ENCODE measurements at regions not wholly inside any gene's neighbourhood (a gene's known extent, or its start where the extent isn't known, plus 50 kb on each side); places are given as distances from the start of the nearest gene placed in this dataset.

GRCh38 chr2:52956766-52957165 is 810.8 kb upstream of the CHAC2 start:
- Histone ChIP-seq H3K27ac (no peak overlapping the region), H3K4me1 (no peaks in the 10 kb centered on the region), H3K9me3 (no peaks in the 10 kb centered on the region), H3K4me3 (no peak overlapping the region), H3K27me3 (no peaks in the 10 kb centered on the region), H3K36me3 (no peaks in the 10 kb centered on the region)
- ATAC-seq (no peak), DNase-seq (no peak)
- intact Hi-C loops (cut with DNase I): no loop called here
- WGBS, 2 donors: 87 to 97% methylated on average over 1 of the region's 1 CpG
- no peak for TF ChIP-seq CTCF (IDR thresholded peaks at IDR 0.05)

- 73 to 83% methylated on average over 4 of the region's 4 CpGs for WGBS, 2 donors
Observed at GRCh38 chr2:52956118-52956517, 811.5 kb upstream of the CHAC2 start.

GRCh38 chr2:52955079-52955478 is 812.5 kb upstream of the CHAC2 start:
- no peak for DNase-seq
- Histone ChIP-seq H3K27ac (no peak overlapping the region), H3K9me3 (peaks cover 0 to 4% (median 0%) of the 10 kb centered on the region in 11 donors), H3K27me3 (no peaks in the 10 kb centered on the region), H3K36me3 (no peaks in the 10 kb centered on the region), H3K4me1 (no peaks in the 10 kb centered on the region), H3K4me3 (no peak overlapping the region)
- WGBS, 2 donors: 61% methylated on average over 5 of the region's 5 CpGs
- intact Hi-C loops (cut with DNase I): no loop called here
- no peak for TF ChIP-seq CTCF (IDR thresholded peaks at IDR 0.05)
- no peak for ATAC-seq

More at GRCh38 chr2:52956118-52956517, 811.5 kb upstream of the CHAC2 start:
- Histone ChIP-seq H3K27ac (no peak overlapping the region), H3K4me3 (no peak overlapping the region), H3K9me3 (no peaks in the 10 kb centered on the region), H3K27me3 (no peaks in the 10 kb centered on the region), H3K36me3 (no peaks in the 10 kb centered on the region), H3K4me1 (no peaks in the 10 kb centered on the region)
- TF ChIP-seq CTCF (IDR thresholded peaks at IDR 0.05): no peak
- DNase-seq (no peak), ATAC-seq (peak in 1 of 8 donors; percentile 63)
- intact Hi-C loops (cut with DNase I): no loop called here

- no peaks in the 10 kb centered on the region for H3K4me1 ChIP-seq
Observed at GRCh38 chr2:52940101-52940500, 827.5 kb upstream of the CHAC2 start.

More at GRCh38 chr2:52940101-52940500, 827.5 kb upstream of the CHAC2 start:
- whole genome bisulfite sequencing, 2 donors: 91% methylated on average over 2 of the region's 2 CpGs
- H3K9me3 ChIP-seq: no peaks in the 10 kb centered on the region
- ATAC-seq (no peak), DNase-seq (no peak)
- no peaks in the 10 kb centered on the region for H3K27me3 ChIP-seq
- no peak for TF ChIP-seq CTCF (IDR thresholded peaks at IDR 0.05)
- intact Hi-C loops (cut with DNase I): no loop called here
- no peak overlapping the region for H3K4me3 ChIP-seq
- no peaks in the 10 kb centered on the region for H3K36me3 ChIP-seq
- H3K27ac ChIP-seq: no peak overlapping the region
